Mucosa of descending colon (tissue), 3 donors: ENCODE measurements at regions not wholly inside any gene's neighbourhood (a gene's known extent, or its start where the extent isn't known, plus 50 kb on each side); places are given as distances from the start of the nearest gene placed in this dataset.

Experiments
- ATAC-seq: fragments of 200-7000 bp; cut with Tn5 transposase; one replicate; pipeline ENCODE4 v1.9.1; 2020; ENCODE audit warnings: mild to moderate bottlenecking, moderate library complexity
- DNase-seq, 3 donors: peaks; one replicate each; pipeline ENCODE4 v3.0.0-alpha.2; 2020
- H3K36me3 ChIP-seq: fragments of 200-600 bp; one replicate; pipeline ENCODE4 v1.8.0; 2021; ENCODE audit warnings: low read depth, mild to moderate bottlenecking
- H3K4me1 ChIP-seq: fragments of 200-600 bp; one replicate; pipeline ENCODE4 v1.8.0; 2021; ENCODE audit warnings: low read depth, mild to moderate bottlenecking
- H3K4me3 ChIP-seq: fragments of 200-600 bp; one replicate; pipeline ENCODE4 v1.8.0; 2021; ENCODE audit warnings: mild to moderate bottlenecking
- H3K9me3 ChIP-seq: fragments of 200-600 bp; one replicate; pipeline ENCODE4 v1.8.0; 2021; ENCODE audit warnings: mild to moderate bottlenecking
- CTCF ChIP-seq: fragments of 200-600 bp; IDR thresholded peaks from one replicate; pipeline ENCODE4 v1.8.0; 2022; ENCODE audit warnings: antibody characterized with exemption, mild to moderate bottlenecking
- intact Hi-C, 2 donors: fragments of 100-400 bp; cut with DNase I in 1 of 2; cut with micrococcal nuclease in 1 of 2; formaldehyde crosslinking; loops; one replicate each; pipeline versions ENCODE4 v1.11.0 to v1.11.1; 2022; cut with DNase I, micrococcal nuclease
- donor health status: DM: no; HTN: no; CAD: no; lungs with moderate emphysema.
- donor health status: DM: no; HTN: no; CAD: no.
- donor health status: DM: no; HTN: yes; CAD: no.

GRCh38 chr7:98700533-98700932 is 83.4 kb downstream of the NPTX2 start:
- ATAC-seq: no peak
- no peak for TF ChIP-seq CTCF
- Histone ChIP-seq H3K4me1 (no peaks in the 10 kb centered on the region), H3K9me3 (peaks cover 11% of the 10 kb centered on the region), H3K36me3 (no peaks in the 10 kb centered on the region), H3K4me3 (no peak overlapping the region)
- DNase-seq: no peak
- intact Hi-C loops: no loop called here

DNA sequence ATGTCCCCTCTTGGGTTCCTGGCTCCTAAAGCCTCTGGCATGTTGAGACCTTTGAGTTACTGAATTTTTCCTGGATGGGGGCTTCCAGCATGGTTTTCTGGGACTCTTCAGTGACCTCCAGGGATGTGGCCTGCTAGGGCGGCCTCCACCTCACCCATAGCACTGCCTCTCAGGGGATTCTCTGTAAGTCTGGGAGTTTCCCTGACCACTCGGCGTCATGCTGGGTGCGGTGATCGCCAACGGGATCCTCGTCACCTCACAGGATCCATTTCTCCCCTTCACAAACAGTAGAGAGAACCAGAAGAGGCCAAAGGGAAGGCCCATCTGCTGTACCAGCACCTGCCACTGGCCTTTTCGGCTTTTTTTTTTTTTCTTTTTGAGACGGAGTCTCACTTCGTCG is 84.3 kb downstream of the NPTX2 start:
- no peak for DNase-seq

DNA sequence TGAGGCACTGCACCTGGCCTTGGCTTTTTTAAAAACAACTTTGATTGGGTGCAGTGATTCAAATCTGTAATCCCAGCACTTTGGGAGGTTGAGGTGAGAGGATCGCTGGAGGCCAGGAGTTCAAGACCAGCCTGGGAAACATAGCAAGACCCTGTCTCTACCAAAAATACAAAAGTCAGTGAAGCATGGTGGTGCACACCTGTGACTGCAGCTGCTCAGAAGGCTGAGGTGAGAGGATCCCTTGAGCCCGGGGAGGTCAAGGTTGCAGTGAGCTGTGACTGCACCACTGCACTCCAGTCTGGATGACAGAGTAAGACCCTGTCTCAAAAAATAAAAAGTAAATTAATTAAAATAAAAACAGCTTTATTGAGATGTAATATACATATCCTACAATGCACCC is 84.9 kb downstream of the NPTX2 start:
- ATAC-seq (no peak), DNase-seq (no peak)
- Histone ChIP-seq H3K9me3 (peaks cover 1% of the 10 kb centered on the region), H3K4me3 (no peak overlapping the region), H3K36me3 (no peaks in the 10 kb centered on the region), H3K4me1 (no peaks in the 10 kb centered on the region)
- intact Hi-C loops: no loop called here
- TF ChIP-seq CTCF: no peak

More for the DNA sequence above, 84.3 kb downstream of the NPTX2 start:
- peaks cover 7% of the 10 kb centered on the region for H3K9me3 ChIP-seq
- intact Hi-C loops: no loop called here
- H3K4me1 ChIP-seq: no peaks in the 10 kb centered on the region
- no peak overlapping the region for H3K4me3 ChIP-seq
- no peaks in the 10 kb centered on the region for H3K36me3 ChIP-seq
- ATAC-seq: no peak
- no peak for TF ChIP-seq CTCF

- no peak for TF ChIP-seq CTCF
- H3K4me3 ChIP-seq: no peak overlapping the region
- no peaks in the 10 kb centered on the region for H3K4me1 ChIP-seq
- no peaks in the 10 kb centered on the region for H3K9me3 ChIP-seq
- ATAC-seq (no peak), DNase-seq (peak in 1 of 3 donors; percentile 21)
- intact Hi-C loops: no loop called here
- H3K36me3 ChIP-seq: no peaks in the 10 kb centered on the region
These were observed 86.8 kb downstream of the NPTX2 start for GRCh38 chr7:98703916-98704315.

GRCh38 chr7:98705626-98706025 is 88.5 kb downstream of the NPTX2 start:
- no peak for ATAC-seq
- no peak for TF ChIP-seq CTCF
- no peak for DNase-seq
- Histone ChIP-seq H3K4me1 (no peaks in the 10 kb centered on the region), H3K36me3 (no peaks in the 10 kb centered on the region), H3K9me3 (no peaks in the 10 kb centered on the region), H3K4me3 (no peak overlapping the region)
- intact Hi-C loops: no loop called here

DNA sequence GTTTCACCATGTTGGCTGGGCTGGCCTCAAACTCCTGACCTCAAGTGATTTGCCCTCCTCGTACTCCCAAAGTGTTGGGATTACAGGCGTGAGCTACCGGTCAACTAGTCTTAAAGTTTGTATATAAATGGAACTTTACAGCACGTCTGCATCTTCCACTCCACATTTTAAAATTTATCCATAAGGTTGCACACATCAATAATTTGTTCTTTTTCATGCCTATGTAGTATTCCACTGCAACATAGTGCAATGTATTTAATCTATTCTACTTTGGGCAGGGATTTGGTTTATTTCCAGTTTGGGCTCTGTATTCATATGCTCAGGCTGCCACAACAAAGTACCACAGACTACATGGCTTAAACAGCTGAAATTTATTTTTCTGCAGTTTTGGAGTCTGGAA is 90.0 kb downstream of the NPTX2 start:
- DNase-seq: no peak
- intact Hi-C loops: no loop called here
- no peaks in the 10 kb centered on the region for H3K4me1 ChIP-seq
- no peak for TF ChIP-seq CTCF
- H3K9me3 ChIP-seq: no peaks in the 10 kb centered on the region
- H3K36me3 ChIP-seq: no peaks in the 10 kb centered on the region
- H3K4me3 ChIP-seq: no peak overlapping the region
- no peak for ATAC-seq
